Cardiac muscle cell (in vitro differentiated cells and primary cell): ENCODE measurements at regions not wholly inside any gene's neighbourhood (a gene's known extent, or its start where the extent isn't known, plus 50 kb on each side); places are given as distances from the start of the nearest gene placed in this dataset.
A peak's percentile ranks its signal among the peaks of the same experiment; 100 is the strongest.

Experiments used
- DNase-seq, 2 donors: peaks; one replicate each; pipeline versions ENCODE4 v3.0.0 to v3.0.0-alpha.2; 2010 to 2017; ENCODE audit warnings: low read depth in 1 of 2, low spot score in 1 of 2
- H3K27ac ChIP-seq: fragments of 200-600 bp; sonication (generic); 2 replicates; pipeline ENCODE4 v1.5.1; 2016
- H3K27me3 ChIP-seq: fragments of 200-600 bp; sonication (generic); 2 replicates; pipeline ENCODE4 v1.6.0; 2016; ENCODE audit warnings: control low read depth
- H3K36me3 ChIP-seq: fragments of 200-600 bp; sonication (generic); 2 replicates; pipeline ENCODE4 v1.5.1; 2016; ENCODE audit warnings: control low read depth
- H3K4me1 ChIP-seq: fragments of 200-600 bp; sonication (generic); 2 replicates; pipeline ENCODE4 v1.8.1; 2017; ENCODE audit warnings: low read depth, mild to moderate bottlenecking, mixed run types
- H3K4me3 ChIP-seq: fragments of 200-600 bp; sonication (generic); 2 replicates; pipeline ENCODE4 v1.5.1; 2016; ENCODE audit warnings: mild to moderate bottlenecking
- H3K9me3 ChIP-seq: fragments of 200-600 bp; sonication (generic); 2 replicates; pipeline ENCODE4 v1.5.1; 2017; ENCODE audit warnings: low read depth, mild to moderate bottlenecking, control low read depth
- CTCF ChIP-seq: IDR thresholded peaks from 2 replicates; pipeline ENCODE4 v1.5.1; 2012; ENCODE audit warnings: low read depth, mild to moderate bottlenecking, low read length

DNA sequence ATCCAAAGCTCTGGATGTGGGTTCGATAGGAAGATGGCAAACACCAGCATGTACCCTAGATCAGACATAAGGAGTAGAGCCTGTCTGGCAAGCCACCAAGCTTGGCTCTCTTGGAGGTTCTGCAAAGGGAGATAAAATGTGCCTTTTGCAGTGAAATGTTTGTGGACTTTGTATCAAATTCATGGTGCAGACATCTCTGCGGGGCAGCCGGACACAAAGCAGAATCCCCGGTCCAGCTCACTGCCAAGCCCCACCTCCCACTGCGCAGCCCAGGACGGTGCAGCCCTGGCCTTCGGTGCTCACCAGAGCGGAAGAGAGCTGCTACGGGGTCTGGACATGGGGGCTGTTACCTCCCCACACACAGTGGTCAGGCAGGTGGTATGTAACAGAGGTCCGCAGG is 333.6 kb upstream of the JARID2 start:
- Histone ChIP-seq H3K4me3 (no peak overlapping the region), H3K9me3 (no peaks in the 10 kb centered on the region), H3K36me3 (no peaks in the 10 kb centered on the region), H3K27me3 (no peaks in the 10 kb centered on the region), H3K4me1 (peaks cover 3% of the 10 kb centered on the region), H3K27ac (no peak overlapping the region)
- peak in 1 of 2 donors; percentile 65 for DNase-seq
- TF ChIP-seq CTCF: no peak

DNA sequence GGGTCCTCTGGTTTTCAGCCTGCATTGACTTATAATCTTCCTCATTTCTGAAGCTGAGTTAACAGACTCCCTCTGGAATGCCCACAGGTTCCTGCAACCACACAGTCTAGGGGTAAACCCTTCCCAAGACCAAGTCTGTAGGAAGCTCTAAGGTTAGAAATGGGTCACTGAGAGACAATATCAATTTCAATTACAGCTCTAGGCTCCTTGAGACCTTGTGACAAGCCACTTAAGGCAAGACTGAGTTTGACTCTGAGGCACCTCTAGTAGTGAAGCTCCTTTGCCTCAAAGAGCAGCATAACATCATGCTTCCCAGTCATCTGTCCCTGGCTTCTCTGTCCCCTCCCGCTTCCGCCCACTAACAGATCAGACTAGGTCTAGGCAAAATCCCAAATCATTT is 333.2 kb upstream of the JARID2 start:
- TF ChIP-seq CTCF: no peak
- Histone ChIP-seq H3K9me3 (no peaks in the 10 kb centered on the region), H3K4me3 (no peak overlapping the region), H3K27ac (no peak overlapping the region), H3K27me3 (no peaks in the 10 kb centered on the region), H3K4me1 (peaks cover 3% of the 10 kb centered on the region), H3K36me3 (no peaks in the 10 kb centered on the region)
- no peak for DNase-seq

DNA sequence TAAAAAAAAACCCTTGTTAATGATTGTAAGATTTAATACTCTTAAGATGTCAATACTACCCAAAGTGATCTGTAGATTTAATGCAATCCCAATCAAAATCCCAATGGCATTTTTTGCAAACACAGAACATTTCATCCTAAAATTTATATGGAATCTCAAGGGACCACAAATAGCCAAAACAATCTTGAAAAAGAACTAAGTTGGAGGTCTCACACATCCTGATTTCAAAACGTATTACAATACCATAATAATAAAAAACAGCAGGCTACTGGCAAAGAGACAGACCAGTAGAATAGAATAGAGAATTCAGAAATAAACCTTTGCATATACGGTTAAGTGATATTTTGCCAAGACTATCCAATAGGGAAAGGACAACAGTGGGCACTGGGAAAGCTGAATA is 331.9 kb upstream of the JARID2 start:
- DNase-seq: no peak
- no peak overlapping the region for H3K4me3 ChIP-seq
- H3K4me1 ChIP-seq: peaks cover 3% of the 10 kb centered on the region
- H3K27ac ChIP-seq: no peak overlapping the region
- H3K27me3 ChIP-seq: no peaks in the 10 kb centered on the region
- TF ChIP-seq CTCF: no peak
- no peaks in the 10 kb centered on the region for H3K36me3 ChIP-seq
- H3K9me3 ChIP-seq: no peaks in the 10 kb centered on the region

DNA sequence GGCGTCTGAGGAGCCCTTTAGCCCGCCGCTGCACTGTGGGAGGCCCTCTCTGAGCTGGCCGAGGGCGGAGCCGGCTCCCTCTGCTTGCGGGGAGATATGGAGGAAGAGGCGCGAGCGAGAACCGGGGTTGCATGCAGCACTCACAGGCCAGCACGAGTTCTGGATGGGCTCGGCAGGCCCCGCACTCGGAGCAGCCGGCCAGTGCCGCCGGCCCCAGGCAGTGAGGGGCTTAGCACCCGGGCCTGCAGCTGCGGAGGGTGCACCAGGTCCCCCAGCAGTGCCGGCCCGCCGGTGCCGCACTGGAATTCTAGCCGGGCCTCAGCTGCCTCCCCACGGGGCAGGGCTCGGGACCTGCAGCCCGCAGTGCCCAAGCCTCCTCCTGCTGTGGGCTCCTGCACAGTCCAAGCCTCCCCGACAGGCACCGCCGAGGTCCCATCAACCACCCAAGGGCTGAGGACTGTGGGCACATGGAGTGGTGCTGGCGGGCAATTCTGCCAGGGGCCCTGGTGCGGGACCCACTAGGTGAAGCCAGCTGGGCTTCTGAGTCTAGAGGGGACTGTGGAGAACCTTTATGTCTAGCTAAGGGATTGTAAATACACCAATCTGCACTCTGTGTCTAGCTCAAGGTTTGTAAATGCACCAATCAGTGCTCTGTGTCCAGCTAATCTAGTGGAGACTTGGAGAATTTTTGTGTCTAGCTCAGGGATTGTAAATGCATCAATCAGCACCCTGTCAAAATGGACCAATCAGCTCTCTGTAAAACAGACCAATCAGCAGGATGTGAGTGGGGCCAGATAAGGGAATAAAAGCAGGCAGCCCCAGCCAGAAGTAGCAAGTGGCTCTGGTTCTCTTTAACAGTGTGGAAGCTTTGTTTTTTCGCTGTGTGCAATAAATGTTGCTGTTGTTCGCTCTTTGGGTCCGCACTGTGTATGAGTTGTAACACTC is 329.7 kb upstream of the JARID2 start:
- Histone ChIP-seq H3K4me3 (no peak overlapping the region), H3K27ac (peak overlapping the region; percentile 9), H3K4me1 (peaks cover 3% of the 10 kb centered on the region), H3K9me3 (no peaks in the 10 kb centered on the region), H3K36me3 (no peaks in the 10 kb centered on the region), H3K27me3 (no peaks in the 10 kb centered on the region)
- no peak for TF ChIP-seq CTCF
- no peak for DNase-seq

DNA sequence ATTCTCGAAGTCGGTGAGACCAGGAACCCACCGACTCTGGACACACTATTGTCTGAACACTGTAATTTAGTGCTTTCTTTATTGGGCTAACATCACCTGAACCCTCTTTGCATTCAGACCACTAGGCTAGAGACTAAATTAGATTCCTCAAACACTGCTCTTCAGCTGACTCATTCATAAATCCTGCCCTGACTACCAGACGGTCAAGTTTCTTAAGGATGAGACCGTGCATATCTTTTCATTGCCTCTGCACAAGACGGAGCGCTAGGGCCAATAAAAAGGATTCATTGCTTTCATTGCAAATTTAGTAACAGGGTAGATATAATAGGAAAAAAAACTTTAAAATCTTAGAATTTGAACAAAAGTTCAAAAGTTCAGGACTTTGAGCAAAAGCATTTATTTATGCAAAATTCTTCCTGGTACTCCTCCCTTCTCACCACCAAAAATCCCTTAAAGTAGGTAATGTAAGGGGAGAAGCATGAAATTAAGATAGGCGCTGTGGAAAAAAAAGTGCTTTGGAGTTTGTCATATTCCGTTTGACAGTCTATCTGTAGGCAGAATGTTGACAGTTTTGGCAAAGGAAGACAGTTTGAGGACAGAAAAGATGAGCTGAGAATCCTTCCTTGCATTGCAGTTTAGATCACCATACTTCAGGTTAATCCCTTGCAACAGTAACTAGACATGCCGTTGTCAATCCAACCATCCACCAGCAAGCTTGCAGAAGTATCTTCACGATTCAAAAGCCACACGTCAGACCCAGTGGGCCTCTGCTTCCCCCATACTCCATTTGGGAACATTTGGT is 328.6 kb upstream of the JARID2 start:
- TF ChIP-seq CTCF: no peak
- peak overlapping the region; percentile 9 for H3K27ac ChIP-seq

More for the DNA sequence above, 328.6 kb upstream of the JARID2 start:
- DNase-seq: peak in 1 of 2 donors; percentile 26
- Histone ChIP-seq H3K36me3 (no peaks in the 10 kb centered on the region), H3K4me3 (no peak overlapping the region), H3K27me3 (no peaks in the 10 kb centered on the region), H3K9me3 (no peaks in the 10 kb centered on the region), H3K4me1 (peaks cover 3% of the 10 kb centered on the region)
